GM18867 (cell line): ENCODE measurements at regions not wholly inside any gene's neighbourhood (a gene's known extent, or its start where the extent isn't known, plus 50 kb on each side); places are given as distances from the start of the nearest gene placed in this dataset.

Source experiments
- ATAC-seq: cut with Tn5 transposase; IDR thresholded peaks from one replicate; pipeline ENCODE4 v1.9.1; 2021; ENCODE audit warnings: mild to moderate bottlenecking, moderate library complexity; ENCODE audit not compliant: unreplicated experiment

DNA sequence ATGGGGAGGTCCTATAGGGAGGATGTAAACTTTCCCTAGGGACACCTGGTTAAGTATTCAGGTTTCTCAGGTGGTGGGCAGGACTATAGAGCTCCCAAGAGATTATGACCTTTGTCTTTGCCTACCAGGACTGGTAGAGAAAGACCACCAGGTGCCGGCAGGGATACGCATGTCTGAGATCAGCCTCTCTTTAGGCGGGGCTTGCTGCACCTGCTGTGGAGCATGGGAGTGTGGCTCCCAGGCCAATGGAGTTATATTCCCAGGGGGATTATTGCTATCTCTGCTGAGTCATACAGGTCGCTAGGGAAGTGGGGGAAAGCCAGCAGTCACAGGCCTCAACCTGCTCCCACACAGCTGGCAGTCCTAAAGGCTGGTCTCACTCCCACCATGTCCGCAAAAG lies 280.5 kb upstream of the MMS22L start:
- no peak for ATAC-seq

GRCh38 chr6:97572943-97573342 lies 289.9 kb upstream of the MMS22L start:
- no peak for ATAC-seq

- peak; percentile 50 for ATAC-seq
Observed at GRCh38 chr6:97586344-97586743, 303.3 kb upstream of the MMS22L start.

- ATAC-seq = no peak
Observed at GRCh38 chr6:97591955-97592354, 308.9 kb upstream of the MMS22L start.

GRCh38 chr6:97594844-97595243 lies 311.8 kb upstream of the MMS22L start:
- ATAC-seq = peak; percentile 52

GRCh38 chr6:97621111-97621510 lies 338.1 kb upstream of the MMS22L start:
- ATAC-seq = no peak

DNA sequence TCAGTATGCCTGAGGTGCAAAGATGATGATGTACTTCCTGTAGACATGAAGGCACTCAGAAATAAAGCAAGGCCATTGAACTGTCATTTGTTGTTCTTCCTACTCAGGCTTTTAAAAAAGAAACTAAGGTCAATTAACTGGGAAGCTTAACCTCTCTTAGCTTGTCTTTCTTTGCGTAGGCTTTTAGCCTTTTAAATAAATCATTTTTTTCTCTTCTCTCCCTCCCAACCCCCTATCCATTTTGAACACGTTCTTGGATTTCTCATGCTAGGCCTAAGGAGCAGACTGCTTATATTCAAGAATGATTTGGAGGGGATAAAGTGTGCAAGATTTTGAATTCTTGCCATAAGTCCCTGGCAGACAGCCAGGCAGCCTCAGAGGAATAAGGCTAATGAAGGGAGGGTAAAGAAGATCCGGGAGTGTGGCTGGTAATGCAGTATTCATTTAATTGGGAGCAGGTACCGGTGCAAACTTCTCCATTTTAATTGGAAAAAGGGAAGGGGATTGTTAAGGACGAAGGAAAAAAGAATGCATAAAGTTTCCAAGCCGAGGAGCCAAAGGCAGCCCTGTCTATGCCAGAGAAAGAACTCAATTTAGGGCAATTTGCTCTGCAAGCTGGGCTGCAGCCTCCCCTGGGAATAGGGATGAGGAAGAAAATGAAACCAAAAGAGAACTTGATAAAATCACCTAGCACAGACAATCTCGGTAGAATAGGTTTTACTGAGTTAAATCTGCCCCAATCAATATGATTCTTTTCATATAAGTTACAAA lies 343.8 kb upstream of the MMS22L start:
- ATAC-seq = no peak

- ATAC-seq = no peak
Observed at GRCh38 chr6:97629180-97629579, 346.2 kb upstream of the MMS22L start.

DNA sequence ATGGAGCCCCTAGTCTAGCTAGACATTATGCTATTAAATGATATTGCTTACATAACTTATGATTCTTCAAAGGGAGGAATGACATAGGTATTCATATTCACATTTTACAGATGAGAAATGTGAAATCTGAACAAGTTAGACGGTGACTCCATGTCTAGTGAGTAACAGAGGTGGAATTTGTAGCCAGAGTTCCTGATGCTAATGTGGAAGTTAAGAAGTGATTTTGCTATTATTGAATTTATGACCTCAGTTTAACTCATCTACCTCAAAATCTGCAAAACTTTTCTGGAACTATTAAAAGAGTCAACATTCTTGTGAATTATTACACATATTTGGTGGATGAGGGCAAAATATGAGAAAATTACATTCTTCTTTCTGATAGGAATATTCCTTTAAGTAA lies 347.6 kb upstream of the MMS22L start:
- no peak for ATAC-seq

GRCh38 chr6:97632341-97632740 lies 349.3 kb upstream of the MMS22L start:
- no peak for ATAC-seq

DNA sequence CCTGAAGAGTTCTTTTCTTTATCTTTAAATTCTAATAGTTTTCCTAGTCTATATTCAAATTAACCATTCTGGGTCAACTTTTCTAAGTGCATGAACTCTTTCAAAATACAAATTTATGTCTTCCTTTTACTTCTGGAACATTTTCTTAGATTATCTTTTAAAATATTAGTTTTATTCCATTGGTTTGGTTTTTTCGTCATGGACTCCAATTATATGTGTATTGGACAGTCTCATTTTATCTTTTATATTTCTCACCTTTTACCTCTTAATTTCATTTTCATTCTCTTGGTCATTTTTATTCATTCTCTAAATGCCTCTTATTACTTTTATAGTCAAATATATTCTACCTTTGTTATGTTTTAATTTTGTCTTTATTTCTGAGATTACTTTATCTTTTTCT lies 356.7 kb upstream of the MMS22L start:
- ATAC-seq = no peak

DNA sequence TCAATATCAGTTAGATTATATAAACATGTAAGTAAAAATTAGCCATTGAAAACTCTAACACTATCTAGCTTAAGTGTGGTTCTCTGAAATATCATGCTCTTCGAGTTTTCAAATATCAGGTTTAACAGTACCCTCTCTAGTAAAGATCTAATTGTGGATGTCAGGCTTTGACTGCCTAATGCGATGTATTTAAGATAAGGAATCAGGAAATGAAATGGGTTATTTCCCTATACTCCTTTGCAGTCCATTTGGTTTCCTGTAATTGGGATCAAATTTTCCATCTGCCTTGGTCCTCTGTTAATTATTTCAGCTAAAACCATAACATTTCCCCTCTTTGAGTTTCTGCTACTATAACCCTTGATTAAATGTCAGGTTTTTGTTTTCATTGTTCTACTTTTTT lies 361.3 kb upstream of the MMS22L start:
- ATAC-seq = no peak

DNA sequence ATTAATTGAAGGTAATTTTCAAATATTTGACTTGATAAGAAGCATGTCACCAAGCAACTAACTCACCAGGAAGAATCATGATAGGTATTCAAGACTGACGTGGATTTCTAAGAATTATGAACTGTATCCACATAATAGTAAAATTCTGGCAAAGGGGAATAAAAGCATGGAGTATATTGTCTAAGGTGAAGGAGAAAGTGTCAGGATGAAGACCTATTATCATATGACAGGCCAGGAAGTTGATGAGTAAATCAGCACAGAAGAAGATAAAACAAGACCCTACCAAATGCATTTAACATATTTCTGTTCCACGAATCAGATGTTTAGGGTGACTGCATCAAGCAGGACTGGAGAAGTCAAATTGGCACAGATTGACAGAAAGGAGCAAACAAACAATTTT lies 362.7 kb upstream of the MMS22L start:
- no peak for ATAC-seq

DNA sequence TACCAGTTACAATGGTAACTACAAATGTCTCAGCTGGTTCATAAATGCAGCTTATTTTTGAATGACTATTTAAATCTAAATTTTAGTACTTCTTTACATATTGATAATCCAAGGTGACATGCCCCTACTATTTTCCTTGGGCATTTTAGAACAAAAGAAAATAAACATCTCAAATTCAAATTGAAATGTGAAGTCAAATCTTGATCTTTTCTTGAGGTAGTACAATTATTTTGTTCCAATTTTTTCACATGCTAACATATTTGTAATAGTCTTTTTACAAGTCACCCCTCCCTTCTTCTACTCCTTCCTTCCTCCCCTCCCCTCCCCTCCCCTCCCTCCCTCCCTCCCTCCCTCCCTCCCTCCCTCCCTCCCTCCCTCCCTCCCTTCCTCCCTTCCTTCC lies 370.1 kb upstream of the MMS22L start:
- no peak for ATAC-seq

DNA sequence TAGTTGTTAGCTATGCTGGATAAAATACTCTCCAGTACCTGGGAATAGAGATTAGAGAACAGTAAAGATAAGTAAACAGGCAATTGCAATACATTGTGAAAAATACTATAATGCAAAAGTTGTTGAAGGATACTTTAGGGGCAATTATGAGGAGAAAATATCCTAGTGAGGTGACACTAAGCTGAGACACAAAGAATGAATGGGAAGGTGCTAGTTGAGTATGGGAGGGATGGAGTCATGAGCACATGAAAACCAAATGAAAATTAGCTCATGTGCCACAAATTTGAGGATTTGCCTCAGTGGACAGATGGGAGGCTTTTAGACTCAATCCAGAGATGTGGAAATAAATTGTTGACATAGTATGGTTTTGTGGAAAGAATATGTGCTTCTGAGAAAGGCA lies 370.5 kb upstream of the MMS22L start:
- no peak for ATAC-seq

GRCh38 chr6:97654674-97655073 lies 371.7 kb upstream of the MMS22L start:
- ATAC-seq = no peak

- no peak for ATAC-seq
Observed at GRCh38 chr6:97656236-97656635, 373.2 kb upstream of the MMS22L start.

- no peak for ATAC-seq
Observed at GRCh38 chr6:97656706-97657350, 373.8 kb upstream of the MMS22L start.

- no peak for ATAC-seq
Observed at GRCh38 chr6:97658090-97658489, 375.1 kb upstream of the MMS22L start.

DNA sequence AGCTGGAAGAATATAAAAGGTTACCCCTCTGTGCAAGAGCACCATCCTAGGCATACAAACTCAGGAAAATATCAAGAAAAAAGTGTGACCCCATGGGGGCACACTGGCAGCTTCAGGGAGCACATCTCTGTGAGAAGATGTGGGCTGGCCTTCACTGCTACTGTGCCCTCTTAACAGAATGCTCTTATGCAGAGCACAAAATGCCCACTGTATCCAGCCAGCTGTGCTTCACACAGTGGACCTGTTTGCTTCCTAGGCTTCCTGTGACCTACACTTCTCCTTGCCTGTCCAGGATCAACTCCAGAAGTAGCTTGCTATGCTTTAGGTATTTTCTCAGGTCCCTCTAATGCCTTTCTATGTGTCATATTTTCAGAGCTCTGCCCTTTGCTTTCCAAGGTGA lies 380.2 kb upstream of the MMS22L start:
- ATAC-seq = no peak

GRCh38 chr6:97665446-97665845 lies 382.4 kb upstream of the MMS22L start:
- ATAC-seq = no peak

GRCh38 chr6:97666889-97667288 lies 383.9 kb upstream of the MMS22L start:
- ATAC-seq = no peak

DNA sequence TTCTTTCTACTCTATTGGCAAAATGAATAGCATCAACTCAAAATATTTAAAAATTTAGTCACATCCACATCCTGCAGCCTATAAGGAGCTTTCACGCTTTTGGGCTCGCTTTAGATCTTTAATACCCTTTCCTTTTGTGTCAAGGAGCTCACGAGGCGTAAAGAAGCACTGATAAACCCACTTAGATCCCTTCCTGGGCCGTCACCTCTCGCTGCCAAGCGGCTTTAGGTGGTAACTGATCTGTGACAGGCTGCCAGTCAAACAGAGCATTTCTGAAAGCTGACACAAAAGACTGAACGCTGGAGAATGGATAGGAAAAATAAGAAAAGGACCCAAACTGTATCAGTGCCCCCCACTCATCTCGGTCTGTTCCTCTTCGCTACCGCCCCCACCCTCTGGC lies 385.7 kb upstream of the MMS22L start:
- peak; percentile 34 for ATAC-seq
